Medulla oblongata (tissue), 1 donor: ENCODE measurements at regions not wholly inside any gene's neighbourhood (a gene's known extent, or its start where the extent isn't known, plus 50 kb on each side); places are given as distances from the start of the nearest gene placed in this dataset.
"Not testable (repeated sequence)": the region's sequence is repeated elsewhere in the genome, so short reads cannot be mapped to it uniquely, and the experiment has no call there.

Source experiments
- DNase-seq: peaks from one replicate; pipeline ENCODE4 v3.0.0-alpha.2; 2015; ENCODE audit errors: extremely low spot score

GRCh38 chr2:15823459-15824396, 116.6 kb upstream of the MYCN start:
- no peak for DNase-seq

GRCh38 chr2:15824467-15824866, 115.9 kb upstream of the MYCN start:
- not testable (repeated sequence) for DNase-seq

GRCh38 chr2:15825276-15825980, 114.9 kb upstream of the MYCN start:
- no peak for DNase-seq

GRCh38 chr2:15826273-15826717, 114.1 kb upstream of the MYCN start:
- no peak for DNase-seq

- DNase-seq = no peak
Observed at GRCh38 chr2:15827001-15827400, 113.3 kb upstream of the MYCN start.

- DNase-seq = no peak
Observed at GRCh38 chr2:15828576-15828975, 111.8 kb upstream of the MYCN start.

- no peak for DNase-seq
Observed at GRCh38 chr2:15829091-15829801, 111.1 kb upstream of the MYCN start.

DNA sequence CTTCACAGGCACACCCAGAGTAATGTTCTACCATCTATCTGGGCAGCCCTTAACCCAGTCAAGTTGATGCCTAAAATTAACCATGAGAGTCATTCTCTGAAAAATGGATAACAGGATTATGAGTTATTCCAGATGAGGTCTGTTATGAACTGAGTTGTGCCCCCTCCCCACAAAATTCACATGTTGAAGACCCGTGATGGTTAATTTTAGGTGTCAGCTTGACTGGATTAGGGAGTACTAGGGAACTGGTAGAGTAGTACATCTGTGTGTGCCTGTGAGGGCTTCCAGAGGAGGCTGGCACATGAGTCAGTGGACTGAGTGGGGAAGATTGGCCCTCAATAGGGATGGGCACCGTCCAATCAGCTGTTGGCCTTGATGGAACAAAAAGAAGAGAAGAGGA, 110.4 kb upstream of the MYCN start:
- no peak for DNase-seq

DNA sequence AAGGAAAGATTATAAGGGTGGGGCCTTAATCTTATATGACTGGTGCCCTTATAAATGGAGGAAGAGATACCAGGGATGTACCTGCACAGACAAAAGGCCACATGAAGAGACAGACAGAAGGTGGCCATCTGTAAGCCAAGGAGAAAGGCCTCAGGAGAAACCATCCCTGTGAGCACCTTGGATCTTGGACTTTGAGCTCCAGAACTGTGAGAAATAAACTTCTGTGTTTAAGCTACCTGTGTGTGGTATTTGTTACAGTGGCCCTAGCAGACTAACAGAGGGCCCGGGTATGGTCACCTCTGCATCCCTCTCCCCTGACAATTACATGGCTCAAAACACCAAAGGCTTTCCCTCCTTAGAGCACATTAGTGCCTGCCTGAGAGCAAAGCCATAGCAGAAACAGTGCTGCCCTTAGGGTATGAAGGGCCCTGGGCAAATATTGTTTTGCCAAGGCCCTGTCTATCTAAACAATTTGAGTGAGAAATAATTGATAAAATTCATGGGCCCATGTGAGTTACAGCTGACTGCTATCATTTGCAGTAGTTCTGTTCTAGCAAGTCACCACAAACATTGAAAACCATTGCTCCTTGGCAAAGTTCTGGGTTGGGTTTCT, 109.3 kb upstream of the MYCN start:
- DNase-seq = no peak

DNA sequence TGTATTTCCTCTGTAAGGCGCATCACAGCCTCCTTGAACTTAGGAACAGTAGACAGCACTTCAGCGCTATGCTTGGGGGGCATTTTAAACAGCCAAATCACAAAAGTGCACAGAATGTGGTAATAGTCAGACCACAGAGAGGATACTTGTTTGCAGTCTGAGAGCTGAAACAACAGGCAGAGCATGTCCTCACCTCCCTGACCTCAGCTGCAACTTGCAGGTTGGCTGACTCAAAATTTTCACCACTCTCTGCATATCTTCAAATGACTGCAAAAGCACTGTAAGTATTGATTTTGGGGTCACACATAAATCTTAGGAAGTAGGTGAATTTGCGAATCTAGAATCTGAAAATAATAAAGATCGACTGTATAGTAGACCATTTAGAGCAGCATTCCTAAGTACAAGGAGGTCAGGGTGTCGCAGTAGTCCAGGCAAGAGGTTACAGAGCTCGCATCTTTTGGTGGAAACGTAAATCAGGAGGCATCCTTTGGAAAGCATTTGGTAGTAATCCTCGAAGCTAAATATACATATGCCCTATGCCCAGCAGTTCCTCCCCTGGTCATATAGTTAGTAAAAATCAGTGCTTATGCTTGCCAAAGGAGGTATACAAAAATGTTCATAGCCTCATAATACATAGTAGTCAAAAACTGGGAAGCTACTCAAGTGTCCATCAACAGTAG, 108.2 kb upstream of the MYCN start:
- DNase-seq = no peak

GRCh38 chr2:15832849-15833680, 107.3 kb upstream of the MYCN start:
- no peak for DNase-seq

GRCh38 chr2:15833731-15834130, 106.6 kb upstream of the MYCN start:
- no peak for DNase-seq

GRCh38 chr2:15834381-15835031, 105.8 kb upstream of the MYCN start:
- no peak for DNase-seq

DNA sequence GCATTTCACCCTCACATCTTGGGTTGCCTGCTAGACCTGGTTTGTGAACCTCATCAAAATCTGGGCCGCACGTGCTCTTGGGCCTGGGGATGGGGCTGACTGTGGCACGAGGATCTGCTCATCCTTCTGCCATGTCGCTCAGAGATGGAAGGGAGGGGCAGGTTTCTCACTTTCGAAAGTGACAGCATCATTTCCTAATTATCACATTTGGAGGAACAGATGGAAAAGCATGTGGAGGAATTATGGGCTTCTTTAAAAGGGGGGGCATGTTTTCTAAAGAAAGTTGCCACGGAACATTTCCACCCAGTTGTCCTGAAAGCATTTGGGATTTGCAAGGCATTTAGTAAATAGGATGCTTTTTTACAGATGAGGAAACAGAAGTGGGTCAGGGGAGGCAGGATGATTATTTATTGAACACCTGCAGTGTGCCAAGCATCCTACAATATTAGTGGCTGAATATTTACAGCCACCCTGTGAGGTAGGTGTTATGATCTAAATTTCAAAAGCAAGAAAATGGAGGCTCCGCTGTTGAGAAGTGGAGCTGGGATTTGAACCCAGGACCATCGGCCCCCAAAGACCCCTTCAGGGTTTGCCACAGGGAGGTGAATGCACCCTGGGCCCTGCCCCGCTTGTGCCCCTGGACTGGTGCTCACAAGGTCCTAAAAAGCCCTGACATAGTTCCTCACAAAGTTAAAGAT, 104.2 kb upstream of the MYCN start:
- DNase-seq = no peak

GRCh38 chr2:15836689-15837610, 103.4 kb upstream of the MYCN start:
- DNase-seq = no peak

- DNase-seq = no peak
Observed at GRCh38 chr2:15838481-15839090, 101.8 kb upstream of the MYCN start.

- DNase-seq = no peak
Observed at GRCh38 chr2:15839426-15840124, 100.8 kb upstream of the MYCN start.
